Colonic mucosa (tissue), 4 donors: ENCODE measurements at regions not wholly inside any gene's neighbourhood (a gene's known extent, or its start where the extent isn't known, plus 50 kb on each side); places are given as distances from the start of the nearest gene placed in this dataset.

Experiments used
- DNase-seq: peaks from one replicate; pipeline ENCODE4 v3.0.0-alpha.2; 2020
- H3K27ac ChIP-seq: fragments of 200-600 bp; one replicate; pipeline ENCODE4 v1.8.0; 2021
- H3K27me3 ChIP-seq: fragments of 200-600 bp; one replicate; pipeline ENCODE4 v1.8.0; 2021
- H3K36me3 ChIP-seq: fragments of 200-600 bp; one replicate; pipeline ENCODE4 v1.8.0; 2021
- H3K4me1 ChIP-seq: fragments of 200-600 bp; one replicate; pipeline ENCODE4 v1.8.0; 2021; ENCODE audit warnings: mild to moderate bottlenecking
- H3K4me3 ChIP-seq: fragments of 200-600 bp; one replicate; pipeline ENCODE4 v1.8.0; 2021
- H3K9ac ChIP-seq, 2 donors: one replicate each; pipeline ENCODE4 v1.7.0; 2013; ENCODE audit warnings: control low read depth in 2 of 2, low read depth in 2 of 2, low read length in 2 of 2
- H3K9me3 ChIP-seq: fragments of 200-600 bp; one replicate; pipeline ENCODE4 v1.8.0; 2021
- intact Hi-C: fragments of 100-400 bp; cut with DNase I; formaldehyde crosslinking; loops from one replicate; pipeline ENCODE4 v1.14.1; 2022
- TF ChIP-seq, protein P1 (sequence below): fragments of 200-600 bp; IDR thresholded peaks from one replicate; pipeline ENCODE4 v1.8.0; 2022; ENCODE audit warnings: antibody characterized with exemption, mild to moderate bottlenecking
- donor health status: healthy.
- donor health status: DM: no; HTN: no; CAD: no.
- donor health status: DM: no; HTN: no; CAD: no.

GRCh38 chr11:11709447-11710239, 87.8 kb upstream of the GALNT18 start:
- Histone ChIP-seq H3K36me3 (no peaks in the 10 kb centered on the region), H3K9me3 (no peaks in the 10 kb centered on the region), H3K9ac (no peak overlapping the region), H3K4me3 (no peak overlapping the region), H3K27me3 (no peaks in the 10 kb centered on the region), H3K4me1 (no peaks in the 10 kb centered on the region), H3K27ac (no peak overlapping the region)
- TF ChIP-seq, protein P1, sequence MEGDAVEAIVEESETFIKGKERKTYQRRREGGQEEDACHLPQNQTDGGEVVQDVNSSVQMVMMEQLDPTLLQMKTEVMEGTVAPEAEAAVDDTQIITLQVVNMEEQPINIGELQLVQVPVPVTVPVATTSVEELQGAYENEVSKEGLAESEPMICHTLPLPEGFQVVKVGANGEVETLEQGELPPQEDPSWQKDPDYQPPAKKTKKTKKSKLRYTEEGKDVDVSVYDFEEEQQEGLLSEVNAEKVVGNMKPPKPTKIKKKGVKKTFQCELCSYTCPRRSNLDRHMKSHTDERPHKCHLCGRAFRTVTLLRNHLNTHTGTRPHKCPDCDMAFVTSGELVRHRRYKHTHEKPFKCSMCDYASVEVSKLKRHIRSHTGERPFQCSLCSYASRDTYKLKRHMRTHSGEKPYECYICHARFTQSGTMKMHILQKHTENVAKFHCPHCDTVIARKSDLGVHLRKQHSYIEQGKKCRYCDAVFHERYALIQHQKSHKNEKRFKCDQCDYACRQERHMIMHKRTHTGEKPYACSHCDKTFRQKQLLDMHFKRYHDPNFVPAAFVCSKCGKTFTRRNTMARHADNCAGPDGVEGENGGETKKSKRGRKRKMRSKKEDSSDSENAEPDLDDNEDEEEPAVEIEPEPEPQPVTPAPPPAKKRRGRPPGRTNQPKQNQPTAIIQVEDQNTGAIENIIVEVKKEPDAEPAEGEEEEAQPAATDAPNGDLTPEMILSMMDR = no peak
- DNase-seq = no peak
- intact Hi-C loops = no loop called here

GRCh38 chr11:11708256-11708655, 86.5 kb upstream of the GALNT18 start:
- intact Hi-C loops = no loop called here
- Histone ChIP-seq H3K4me3 (no peak overlapping the region), H3K27ac (no peak overlapping the region), H3K27me3 (no peaks in the 10 kb centered on the region), H3K4me1 (no peaks in the 10 kb centered on the region), H3K9me3 (no peaks in the 10 kb centered on the region), H3K9ac (no peak overlapping the region), H3K36me3 (no peaks in the 10 kb centered on the region)
- TF ChIP-seq, protein P1 = no peak
- DNase-seq = no peak

GRCh38 chr11:11706028-11706427, 84.2 kb upstream of the GALNT18 start:
- no peak for DNase-seq
- Histone ChIP-seq H3K27ac (no peak overlapping the region), H3K4me3 (no peak overlapping the region), H3K27me3 (no peaks in the 10 kb centered on the region), H3K9me3 (no peaks in the 10 kb centered on the region), H3K4me1 (no peaks in the 10 kb centered on the region), H3K36me3 (no peaks in the 10 kb centered on the region), H3K9ac (no peak overlapping the region)
- intact Hi-C loops = no loop called here
- TF ChIP-seq, protein P1 = no peak

DNA sequence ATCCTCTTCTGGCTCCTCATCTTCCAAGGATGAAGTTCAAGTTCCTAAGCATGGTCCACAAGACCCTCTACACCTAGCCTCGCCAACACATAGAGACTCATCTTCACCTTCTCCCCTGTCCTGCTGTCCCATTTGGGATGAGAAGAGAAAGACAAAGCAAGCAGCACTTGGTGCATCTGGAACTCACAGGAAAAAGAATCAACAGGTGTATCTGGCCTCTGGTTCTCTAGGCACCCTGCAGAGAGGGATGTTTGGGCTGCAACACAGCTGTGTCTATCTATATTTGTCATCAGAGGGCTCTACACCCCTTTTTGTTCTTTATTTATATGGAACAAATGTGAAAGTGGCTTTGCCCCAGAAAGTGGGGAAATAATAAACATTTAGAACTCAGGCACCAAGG, 82.1 kb upstream of the GALNT18 start:
- Histone ChIP-seq H3K9me3 (no peaks in the 10 kb centered on the region), H3K4me1 (no peaks in the 10 kb centered on the region), H3K27ac (no peak overlapping the region), H3K4me3 (no peak overlapping the region), H3K9ac (no peak overlapping the region), H3K36me3 (no peaks in the 10 kb centered on the region), H3K27me3 (no peaks in the 10 kb centered on the region)
- DNase-seq = no peak
- intact Hi-C loops = no loop called here
- TF ChIP-seq, protein P1 = no peak

GRCh38 chr11:11701070-11701469, 79.3 kb upstream of the GALNT18 start:
- TF ChIP-seq, protein P1 = no peak
- no peak overlapping the region for H3K4me3 ChIP-seq
- no peaks in the 10 kb centered on the region for H3K36me3 ChIP-seq
- H3K9ac ChIP-seq = no peak overlapping the region
- DNase-seq = no peak
- H3K4me1 ChIP-seq = no peaks in the 10 kb centered on the region
- intact Hi-C loops = no loop called here
- H3K9me3 ChIP-seq = no peaks in the 10 kb centered on the region
- no peaks in the 10 kb centered on the region for H3K27me3 ChIP-seq
- H3K27ac ChIP-seq = no peak overlapping the region
